Thyroid gland (tissue), 4 donors: ENCODE measurements at regions not wholly inside any gene's neighbourhood (a gene's known extent, or its start where the extent isn't known, plus 50 kb on each side); places are given as distances from the start of the nearest gene placed in this dataset.

ENCODE experiments used
- DNase-seq, 2 donors: peaks; one replicate each; pipeline ENCODE4 v3.0.0-alpha.2; 2019
- H3K27ac ChIP-seq, 3 donors: fragments of 200-600 bp; sonication (generic); 1 replicate in 2 of 3; 2 replicates in 1 of 3; pipeline ENCODE4 v1.5.1; 2016 to 2019; ENCODE audit warnings: mild to moderate bottlenecking in 1 of 3, moderate library complexity in 1 of 3
- H3K27me3 ChIP-seq: fragments of 200-600 bp; sonication (generic); one replicate; pipeline ENCODE4 v1.5.1; 2019
- H3K36me3 ChIP-seq, 2 donors: fragments of 200-600 bp; sonication (generic); one replicate each; pipeline ENCODE4 v1.5.1; 2016 to 2019
- H3K4me1 ChIP-seq, 2 donors: fragments of 200-600 bp; sonication (generic); one replicate each; pipeline ENCODE4 v1.5.1; 2017 to 2019
- H3K4me3 ChIP-seq, 3 donors: fragments of 200-600 bp; sonication (generic); replicated peaks in 1 of 3; 1 replicate in 2 of 3; 2 replicates in 1 of 3; pipeline ENCODE4 v1.5.1; 2016; ENCODE audit warnings: mild to moderate bottlenecking in 1 of 3
- H3K9me3 ChIP-seq: fragments of 200-600 bp; sonication (generic); one replicate; pipeline ENCODE4 v1.5.1; 2017
- CTCF ChIP-seq, 6 experiments: fragments of 200-600 bp in 3 of 6; fragments of 450-650 bp in 3 of 6; sonication (generic) in 3 of 6; IDR thresholded peaks; one replicate each; pipeline ENCODE4 v1.5.1; 2016 to 2019; ENCODE audit warnings: antibody characterized with exemption in 6 of 6, mild to moderate bottlenecking in 2 of 6, inconsistent platforms in 1 of 6, moderate library complexity in 1 of 6
- POLR2A ChIP-seq, 2 donors: fragments of 450-650 bp; IDR thresholded peaks; one replicate each; pipeline ENCODE4 v1.6.1; 2017; ENCODE audit warnings: antibody characterized with exemption in 2 of 2, mild to moderate bottlenecking in 2 of 2, moderate library complexity in 1 of 2
- WGBS, 2 donors: methylation state at CpG; one replicate each; pipeline ENCODE4 v1.1.5; 2017; 5-methylcytosine and 5-hydroxymethylcytosine counted together
- intact Hi-C: fragments of 100-400 bp; cut with DNase I; formaldehyde crosslinking; loops from one replicate; pipeline ENCODE4 v1.15.1; 2023

DNA sequence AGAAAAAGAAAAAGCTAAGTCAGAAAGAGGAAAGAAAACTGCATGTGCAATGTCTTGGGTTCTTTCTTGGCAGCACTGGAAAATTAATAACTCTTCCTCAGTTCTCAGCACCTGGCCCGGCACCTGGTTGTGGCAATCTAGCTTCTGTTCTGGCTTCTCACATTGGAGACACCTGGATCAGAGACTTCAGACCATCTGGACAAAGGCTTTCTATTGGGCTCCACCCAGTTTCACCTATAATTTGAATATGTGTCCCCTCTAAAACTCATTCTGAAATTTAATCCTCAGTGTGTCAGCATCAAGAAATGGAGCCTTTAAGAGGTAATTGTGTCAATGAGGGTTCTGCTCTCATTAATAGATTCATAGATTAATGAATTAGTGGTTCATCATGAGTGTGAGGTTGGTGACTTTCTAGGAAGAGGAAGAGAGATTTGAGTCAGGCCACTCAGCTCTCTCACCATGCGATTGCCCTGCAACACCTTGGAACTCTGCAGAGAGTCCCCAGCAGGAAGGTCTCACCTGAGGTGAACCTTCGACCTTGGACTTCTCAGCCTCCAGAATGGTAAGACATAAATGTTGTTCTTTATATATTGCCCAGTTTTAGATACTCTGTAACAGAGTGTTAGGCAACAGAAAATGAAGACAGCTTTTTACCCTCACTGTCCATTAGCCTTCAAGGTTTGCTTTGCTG, 679.9 kb downstream of the NTRK3 start:
- 67 to 89% methylated on average over 3 of the region's 3 CpGs for WGBS, 2 donors
- Histone ChIP-seq H3K9me3 (no peaks in the 10 kb centered on the region), H3K27ac (no peak overlapping the region), H3K4me3 (no peak overlapping the region), H3K4me1 (no peaks in the 10 kb centered on the region), H3K36me3 (no peaks in the 10 kb centered on the region), H3K27me3 (no peaks in the 10 kb centered on the region)
- intact Hi-C loops: no loop called here
- no peak for DNase-seq
- TF ChIP-seq POLR2A (IDR thresholded peaks at IDR 0.05): no peak
- TF ChIP-seq CTCF (IDR thresholded peaks at IDR 0.05): no peak

GRCh38 chr15:87575896-87576473, 680.6 kb downstream of the NTRK3 start:
- DNase-seq: no peak
- TF ChIP-seq POLR2A (IDR thresholded peaks at IDR 0.05) (no peak), CTCF (IDR thresholded peaks at IDR 0.05) (no peak)
- Histone ChIP-seq H3K9me3 (no peaks in the 10 kb centered on the region), H3K36me3 (no peaks in the 10 kb centered on the region), H3K27me3 (no peaks in the 10 kb centered on the region), H3K4me1 (no peaks in the 10 kb centered on the region), H3K4me3 (no peak overlapping the region), H3K27ac (no peak overlapping the region)
- intact Hi-C loops: no loop called here
- WGBS, 2 donors: 92 to 95% methylated on average over 3 of the region's 3 CpGs

- intact Hi-C loops: no loop called here
Observed at GRCh38 chr15:87573534-87573933, 683.0 kb downstream of the NTRK3 start.

DNA sequence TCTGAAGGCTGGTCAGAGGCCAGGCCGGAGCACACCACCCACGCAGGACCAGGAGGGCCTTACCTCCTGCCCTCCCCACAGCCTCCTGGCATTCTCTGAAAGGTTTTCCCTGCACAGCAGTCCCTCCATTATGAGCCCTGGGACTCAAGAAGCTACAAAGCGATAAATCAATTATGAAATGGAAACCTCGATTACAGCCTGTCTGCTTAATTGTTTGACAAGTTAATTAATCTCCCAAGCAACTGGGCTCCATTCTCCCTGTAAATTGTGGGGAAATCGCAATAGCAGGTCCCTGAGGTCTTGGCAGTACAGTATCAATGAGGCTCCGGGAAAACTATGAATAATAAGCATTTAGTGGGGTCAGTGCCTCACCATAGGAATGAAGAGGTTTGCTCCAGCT, 683.5 kb downstream of the NTRK3 start:
- no peak for DNase-seq
- intact Hi-C loops: no loop called here
- no peak overlapping the region for H3K4me3 ChIP-seq
- no peaks in the 10 kb centered on the region for H3K9me3 ChIP-seq
- H3K36me3 ChIP-seq: no peaks in the 10 kb centered on the region
- H3K4me1 ChIP-seq: no peaks in the 10 kb centered on the region
- WGBS, 2 donors: 76 to 81% methylated on average over 6 of the region's 6 CpGs
- no peak overlapping the region for H3K27ac ChIP-seq
- no peak for TF ChIP-seq POLR2A (IDR thresholded peaks at IDR 0.05)
- TF ChIP-seq CTCF (IDR thresholded peaks at IDR 0.05): no peak
- H3K27me3 ChIP-seq: no peaks in the 10 kb centered on the region

More at GRCh38 chr15:87573534-87573933, 683.0 kb downstream of the NTRK3 start:
- TF ChIP-seq CTCF (IDR thresholded peaks at IDR 0.05): no peak
- TF ChIP-seq POLR2A (IDR thresholded peaks at IDR 0.05): no peak
- WGBS, 2 donors: 77 to 83% methylated on average over 1 of the region's 1 CpG
- H3K27me3 ChIP-seq: no peaks in the 10 kb centered on the region
- no peak overlapping the region for H3K4me3 ChIP-seq
- H3K4me1 ChIP-seq: no peaks in the 10 kb centered on the region
- DNase-seq: no peak
- no peaks in the 10 kb centered on the region for H3K36me3 ChIP-seq
- H3K27ac ChIP-seq: no peak overlapping the region
- no peaks in the 10 kb centered on the region for H3K9me3 ChIP-seq

GRCh38 chr15:87572381-87572910, 684.1 kb downstream of the NTRK3 start:
- no peak overlapping the region for H3K27ac ChIP-seq
- 77 to 82% methylated on average over 8 of the region's 8 CpGs for WGBS, 2 donors
- intact Hi-C loops: no loop called here
- H3K4me3 ChIP-seq: no peak overlapping the region
- TF ChIP-seq CTCF (IDR thresholded peaks at IDR 0.05): no peak
- TF ChIP-seq POLR2A (IDR thresholded peaks at IDR 0.05): no peak
- no peaks in the 10 kb centered on the region for H3K9me3 ChIP-seq
- no peaks in the 10 kb centered on the region for H3K4me1 ChIP-seq
- H3K27me3 ChIP-seq: no peaks in the 10 kb centered on the region
- no peak for DNase-seq
- H3K36me3 ChIP-seq: no peaks in the 10 kb centered on the region
